ENCODE measurements at regions not wholly inside any gene's neighbourhood (a gene's known extent, or its start where the extent isn't known, plus 50 kb on each side); places are given as distances from the start of the nearest gene placed in this dataset.

DNA sequence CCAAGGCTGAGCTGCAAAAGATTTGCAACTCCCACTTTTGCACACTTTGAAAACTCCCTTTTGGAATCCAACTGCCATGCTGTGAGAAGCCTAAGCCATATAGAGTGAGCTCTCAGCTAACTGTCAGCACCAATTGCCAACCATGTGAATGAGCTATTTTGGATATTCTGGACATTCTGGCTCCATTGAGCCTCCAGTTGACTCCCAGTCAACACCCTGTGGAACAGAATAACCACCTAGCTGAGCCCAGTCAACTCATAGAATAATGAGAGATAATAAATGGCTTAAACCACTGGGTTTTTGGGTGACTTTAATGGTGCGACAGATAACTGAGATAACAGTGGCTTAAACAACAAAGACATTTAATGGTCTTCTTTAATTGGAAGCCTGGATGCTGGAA is 210.1 kb downstream of the SUDS3 start:
- Histone ChIP-seq H3K27me3 (ENCODE audit: insufficient read depth, low read length) (peaks cover 32% of the 10 kb centered on the region), H3K27ac (ENCODE audit: low read depth, low read length) (no peak overlapping the region), H3K4me2 (ENCODE audit: low read length) (no peak overlapping the region), H3K4me1 (ENCODE audit: control insufficient read depth in 1 of 2, insufficient read depth in 2 of 2, low read length in 2 of 2) (no peaks in the 10 kb centered on the region), H3K4me3 (replicated peaks in 1 of 2; ENCODE audit: low read depth in 1 of 2, low read length in 2 of 2) (no peak overlapping the region), H3K79me2 (ENCODE audit: insufficient read depth, low read length) (no peaks in the 10 kb centered on the region), H3K36me3 (ENCODE audit: control insufficient read depth in 1 of 2, insufficient read depth in 2 of 2, low read length in 2 of 2) (no peaks in the 10 kb centered on the region), H2AFZ (ENCODE audit: low read depth, low read length, poor library complexity, severe bottlenecking) (no peak overlapping the region), H3K9me3 (ENCODE audit: control insufficient read depth in 1 of 2, insufficient read depth in 1 of 2, low read depth in 1 of 2, low read length in 2 of 2) (no peaks in the 10 kb centered on the region), H4K20me1 (ENCODE audit: insufficient read depth) (no peaks in the 10 kb centered on the region), H3K9me2 (ENCODE audit: insufficient read depth) (no peaks in the 10 kb centered on the region), H3K9ac (ENCODE audit: low read length) (no peak overlapping the region)
- POLR2A ChIA-PET: no interaction called here
- RAD21 ChIA-PET (ENCODE audit: low non-redundant PET in 1 of 2, low total read pairs in 2 of 2, uncharacterized antibody in 2 of 2, unreplicated experiment in 2 of 2): no interaction called here
- ATAC-seq (no peak), DNase-seq (ENCODE audit: low read depth, low spot score) (no peak)
- CTCF ChIA-PET: no interaction called here
- TF ChIP-seq ZNF274 (IDR thresholded peaks at IDR 0.05; ENCODE audit: low read depth, low read length) (no peak), EZH2 (IDR thresholded peaks at IDR 0.05) (no peak), CBX3 (IDR thresholded peaks at IDR 0.05; ENCODE audit: low read depth) (no peak), JUND (IDR thresholded peaks at IDR 0.05) (no peak)
- BruUV-seq (replicated peaks): no TSS peak
- intact Hi-C loops (cut with micrococcal nuclease): no loop called here

DNA sequence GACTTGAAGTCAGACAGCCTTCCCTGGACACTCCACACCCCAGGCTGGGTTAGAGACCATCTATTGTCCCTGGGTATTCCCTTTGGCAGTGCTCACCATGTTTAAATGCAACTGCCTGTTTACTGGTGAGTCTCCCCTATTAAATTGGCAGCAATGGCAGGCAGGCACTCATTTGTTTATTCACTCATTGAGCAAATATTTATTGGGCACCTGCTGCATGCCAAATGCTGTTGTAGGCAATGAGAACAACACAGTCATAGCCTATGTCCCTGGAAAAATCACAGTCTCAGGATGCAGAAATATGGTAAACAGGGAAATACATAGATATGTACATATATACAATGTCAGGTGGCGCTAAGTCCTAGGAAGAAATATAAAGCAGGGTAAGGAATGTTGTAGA is 212.8 kb downstream of the SUDS3 start:
- intact Hi-C loops (cut with micrococcal nuclease): no loop called here

More for the DNA sequence above, 212.8 kb downstream of the SUDS3 start:
- no peaks in the 10 kb centered on the region for H3K9me3 ChIP-seq (ENCODE audit: control insufficient read depth in 1 of 2, insufficient read depth in 1 of 2, low read depth in 1 of 2, low read length in 2 of 2)
- RAD21 ChIA-PET (ENCODE audit: low non-redundant PET in 1 of 2, low total read pairs in 2 of 2, uncharacterized antibody in 2 of 2, unreplicated experiment in 2 of 2): no interaction called here
- H4K20me1 ChIP-seq (ENCODE audit: insufficient read depth): no peaks in the 10 kb centered on the region
- CTCF ChIA-PET: no interaction called here
- TF ChIP-seq POLR2AphosphoS5 (IDR thresholded peaks at IDR 0.05; ENCODE audit: low read depth, low read length) (no peak), EZH2phosphoT487 (IDR thresholded peaks at IDR 0.05; ENCODE audit: borderline replicate concordance) (no peak), CBX3 (IDR thresholded peaks at IDR 0.05; ENCODE audit: low read depth) (no peak), POLR2A (IDR thresholded peaks at IDR 0.05; ENCODE audit: borderline replicate concordance, extremely low read depth, insufficient read depth, insufficient read length) (no peak), FOSL1 (IDR thresholded peaks at IDR 0.05; ENCODE audit: low read depth) (no peak), YY1 (IDR thresholded peaks at IDR 0.05; ENCODE audit: extremely low read depth, insufficient replicate concordance, low read depth, low read length) (no peak), TCF7L2 (IDR thresholded peaks at IDR 0.05; ENCODE audit: borderline replicate concordance, extremely low read depth, insufficient read depth, insufficient read length) (no peak), ELF1 (IDR thresholded peaks at IDR 0.05; ENCODE audit: borderline replicate concordance, low read depth) (no peak), RAD21 (IDR thresholded peaks at IDR 0.05; ENCODE audit: low read depth) (no peak), ZNF274 (IDR thresholded peaks at IDR 0.05; ENCODE audit: low read depth, low read length) (no peak), SP1 (IDR thresholded peaks at IDR 0.05; ENCODE audit: low read depth) (no peak), EZH2 (IDR thresholded peaks at IDR 0.05) (no peak), JUND (IDR thresholded peaks at IDR 0.05) (no peak)
- TF ChIP-seq, protein P1, sequence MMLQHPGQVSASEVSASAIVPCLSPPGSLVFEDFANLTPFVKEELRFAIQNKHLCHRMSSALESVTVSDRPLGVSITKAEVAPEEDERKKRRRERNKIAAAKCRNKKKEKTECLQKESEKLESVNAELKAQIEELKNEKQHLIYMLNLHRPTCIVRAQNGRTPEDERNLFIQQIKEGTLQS (IDR thresholded peaks at IDR 0.05): no peak
- TF ChIP-seq, protein P2, sequence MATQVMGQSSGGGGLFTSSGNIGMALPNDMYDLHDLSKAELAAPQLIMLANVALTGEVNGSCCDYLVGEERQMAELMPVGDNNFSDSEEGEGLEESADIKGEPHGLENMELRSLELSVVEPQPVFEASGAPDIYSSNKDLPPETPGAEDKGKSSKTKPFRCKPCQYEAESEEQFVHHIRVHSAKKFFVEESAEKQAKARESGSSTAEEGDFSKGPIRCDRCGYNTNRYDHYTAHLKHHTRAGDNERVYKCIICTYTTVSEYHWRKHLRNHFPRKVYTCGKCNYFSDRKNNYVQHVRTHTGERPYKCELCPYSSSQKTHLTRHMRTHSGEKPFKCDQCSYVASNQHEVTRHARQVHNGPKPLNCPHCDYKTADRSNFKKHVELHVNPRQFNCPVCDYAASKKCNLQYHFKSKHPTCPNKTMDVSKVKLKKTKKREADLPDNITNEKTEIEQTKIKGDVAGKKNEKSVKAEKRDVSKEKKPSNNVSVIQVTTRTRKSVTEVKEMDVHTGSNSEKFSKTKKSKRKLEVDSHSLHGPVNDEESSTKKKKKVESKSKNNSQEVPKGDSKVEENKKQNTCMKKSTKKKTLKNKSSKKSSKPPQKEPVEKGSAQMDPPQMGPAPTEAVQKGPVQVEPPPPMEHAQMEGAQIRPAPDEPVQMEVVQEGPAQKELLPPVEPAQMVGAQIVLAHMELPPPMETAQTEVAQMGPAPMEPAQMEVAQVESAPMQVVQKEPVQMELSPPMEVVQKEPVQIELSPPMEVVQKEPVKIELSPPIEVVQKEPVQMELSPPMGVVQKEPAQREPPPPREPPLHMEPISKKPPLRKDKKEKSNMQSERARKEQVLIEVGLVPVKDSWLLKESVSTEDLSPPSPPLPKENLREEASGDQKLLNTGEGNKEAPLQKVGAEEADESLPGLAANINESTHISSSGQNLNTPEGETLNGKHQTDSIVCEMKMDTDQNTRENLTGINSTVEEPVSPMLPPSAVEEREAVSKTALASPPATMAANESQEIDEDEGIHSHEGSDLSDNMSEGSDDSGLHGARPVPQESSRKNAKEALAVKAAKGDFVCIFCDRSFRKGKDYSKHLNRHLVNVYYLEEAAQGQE (IDR thresholded peaks at IDR 0.05; ENCODE audit: low read depth): no peak
- TF ChIP-seq, protein P3, sequence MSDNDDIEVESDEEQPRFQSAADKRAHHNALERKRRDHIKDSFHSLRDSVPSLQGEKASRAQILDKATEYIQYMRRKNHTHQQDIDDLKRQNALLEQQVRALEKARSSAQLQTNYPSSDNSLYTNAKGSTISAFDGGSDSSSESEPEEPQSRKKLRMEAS (IDR thresholded peaks at IDR 0.05): no peak
- H3K27me3 ChIP-seq (ENCODE audit: insufficient read depth, low read length): peaks cover 34% of the 10 kb centered on the region
- ATAC-seq: no peak
- no peak for DNase-seq (ENCODE audit: low read depth, low spot score)
- POLR2A ChIA-PET: no interaction called here
- no peaks in the 10 kb centered on the region for H3K4me1 ChIP-seq (ENCODE audit: control insufficient read depth in 1 of 2, insufficient read depth in 2 of 2, low read length in 2 of 2)
- no peaks in the 10 kb centered on the region for H3K9me2 ChIP-seq (ENCODE audit: insufficient read depth)
- BruUV-seq (replicated peaks): no TSS peak
- H3K36me3 ChIP-seq (ENCODE audit: control insufficient read depth in 1 of 2, insufficient read depth in 2 of 2, low read length in 2 of 2): no peaks in the 10 kb centered on the region
- no peak overlapping the region for H3K9ac ChIP-seq (ENCODE audit: low read length)
- no peak overlapping the region for H3K4me3 ChIP-seq (replicated peaks in 1 of 2; ENCODE audit: low read depth in 1 of 2, low read length in 2 of 2)
- no peaks in the 10 kb centered on the region for H3K79me2 ChIP-seq (ENCODE audit: insufficient read depth, low read length)
- H3K27ac ChIP-seq (ENCODE audit: low read depth, low read length): no peak overlapping the region
- H2AFZ ChIP-seq (ENCODE audit: low read depth, low read length, poor library complexity, severe bottlenecking): no peak overlapping the region
- H3K4me2 ChIP-seq (ENCODE audit: low read length): no peak overlapping the region

Measured in HCT116 (cell line).